GM21576 (cell line): ENCODE measurements at regions not wholly inside any gene's neighbourhood (a gene's known extent, or its start where the extent isn't known, plus 50 kb on each side); places are given as distances from the start of the nearest gene placed in this dataset.
A peak's percentile ranks its signal among the peaks of the same experiment; 100 is the strongest.
"Not testable (repeated sequence)": the region's sequence is repeated elsewhere in the genome, so short reads cannot be mapped to it uniquely, and the experiment has no call there.

Source experiments
- ATAC-seq: cut with Tn5 transposase; IDR thresholded peaks from one replicate; pipeline ENCODE4 v1.9.1; 2021; ENCODE audit warnings: mild to moderate bottlenecking, moderate library complexity; ENCODE audit not compliant: unreplicated experiment

- peak; percentile 75 for ATAC-seq
These were observed 183.3 kb downstream of the DIRAS2 start for GRCh38 chr9:90459321-90459720.

- no peak for ATAC-seq
These were observed 182.4 kb downstream of the DIRAS2 start for GRCh38 chr9:90460220-90460619.

- ATAC-seq, result no peak
These were observed 177.6 kb downstream of the DIRAS2 start for GRCh38 chr9:90464978-90465377.

- no peak for ATAC-seq
These were observed 176.2 kb downstream of the DIRAS2 start for GRCh38 chr9:90466441-90466840.

GRCh38 chr9:90469435-90469834 is 173.2 kb downstream of the DIRAS2 start:
- no peak for ATAC-seq

- no peak for ATAC-seq
These were observed 172.7 kb downstream of the DIRAS2 start for GRCh38 chr9:90469865-90470387.

- no peak for ATAC-seq
These were observed 166.6 kb downstream of the DIRAS2 start for GRCh38 chr9:90476058-90476457.

- ATAC-seq, result no peak
These were observed 165.1 kb downstream of the DIRAS2 start for GRCh38 chr9:90477535-90477934.

GRCh38 chr9:90478821-90479220 is 163.8 kb downstream of the DIRAS2 start:
- no peak for ATAC-seq

- ATAC-seq, result no peak
These were observed 157.6 kb downstream of the DIRAS2 start for GRCh38 chr9:90485028-90485427.

GRCh38 chr9:90489066-90489465 is 153.6 kb downstream of the DIRAS2 start:
- ATAC-seq, result no peak

GRCh38 chr9:90499761-90500160 is 142.9 kb downstream of the DIRAS2 start:
- ATAC-seq, result no peak

- no peak for ATAC-seq
These were observed 140.5 kb downstream of the DIRAS2 start for GRCh38 chr9:90502134-90502533.

- ATAC-seq, result peak; percentile 67
These were observed 138.1 kb downstream of the DIRAS2 start for GRCh38 chr9:90504486-90504885.

GRCh38 chr9:90505695-90506094 is 136.9 kb downstream of the DIRAS2 start:
- ATAC-seq, result no peak

GRCh38 chr9:90506402-90506801 is 136.2 kb downstream of the DIRAS2 start:
- ATAC-seq, result not testable (repeated sequence)

- no peak for ATAC-seq
These were observed 135.0 kb downstream of the DIRAS2 start for GRCh38 chr9:90507621-90508020.

- no peak for ATAC-seq
These were observed 133.7 kb downstream of the DIRAS2 start for GRCh38 chr9:90508940-90509339.

- no peak for ATAC-seq
These were observed 130.9 kb downstream of the DIRAS2 start for GRCh38 chr9:90511711-90512110.

- ATAC-seq, result no peak
These were observed 127.7 kb downstream of the DIRAS2 start for GRCh38 chr9:90514877-90515276.

GRCh38 chr9:90515510-90515909 is 127.1 kb downstream of the DIRAS2 start:
- ATAC-seq, result no peak

- ATAC-seq, result no peak
These were observed 125.5 kb downstream of the DIRAS2 start for GRCh38 chr9:90517103-90517502.

- no peak for ATAC-seq
These were observed 120.6 kb downstream of the DIRAS2 start for GRCh38 chr9:90521811-90522570.
